Osteoblast (primary cell): ENCODE measurements at regions not wholly inside any gene's neighbourhood (a gene's known extent, or its start where the extent isn't known, plus 50 kb on each side); places are given as distances from the start of the nearest gene placed in this dataset.
A peak's percentile ranks its signal among the peaks of the same experiment; 100 is the strongest.

Experiments used
- DNase-seq: peaks from one replicate; pipeline ENCODE4 v3.0.0; 2011; ENCODE audit warnings: low spot score, mixed read lengths; ENCODE audit not compliant: insufficient read length; ENCODE audit errors: missing footprints
- H2AFZ ChIP-seq: 2 replicates; pipeline ENCODE4 v1.6.0; 2011; ENCODE audit warnings: mild to moderate bottlenecking, low read length
- H3K27ac ChIP-seq: 2 replicates; pipeline ENCODE4 v1.5.1; 2011; ENCODE audit warnings: mild to moderate bottlenecking, low read depth, low read length, moderate library complexity
- H3K27me3 ChIP-seq: 2 replicates; pipeline ENCODE4 v1.6.0; 2012; ENCODE audit warnings: mild to moderate bottlenecking, control low read depth, inconsistent platforms, low read length, moderate library complexity; ENCODE audit not compliant: insufficient read depth
- H3K36me3 ChIP-seq: 2 replicates; pipeline ENCODE4 v1.5.1; 2011; ENCODE audit warnings: mild to moderate bottlenecking, low read length, control low read depth, moderate library complexity; ENCODE audit not compliant: insufficient read depth
- H3K4me1 ChIP-seq: 2 replicates; pipeline ENCODE4 v1.5.1; 2011; ENCODE audit warnings: mild to moderate bottlenecking, low read length, control low read depth, moderate library complexity; ENCODE audit not compliant: insufficient read depth
- H3K4me2 ChIP-seq: 2 replicates; pipeline ENCODE4 v1.6.0; 2011; ENCODE audit warnings: mild to moderate bottlenecking, low read length; ENCODE audit not compliant: insufficient read depth
- H3K4me3 ChIP-seq: fragments of 200-600 bp; sonication (generic); 3 replicates; pipeline ENCODE4 v1.5.1; 2012; ENCODE audit warnings: mild to moderate bottlenecking, low read length, inconsistent platforms; ENCODE audit not compliant: insufficient read depth
- H3K79me2 ChIP-seq: 2 replicates; pipeline ENCODE4 v1.6.0; 2012; ENCODE audit warnings: mild to moderate bottlenecking, low read length, control low read depth, inconsistent platforms; ENCODE audit not compliant: insufficient read depth
- H3K9me3 ChIP-seq: 2 replicates; pipeline ENCODE4 v1.5.1; 2011; ENCODE audit warnings: low read depth, low read length, control low read depth
- H4K20me1 ChIP-seq: 2 replicates; pipeline ENCODE4 v1.6.0; 2012; ENCODE audit warnings: mild to moderate bottlenecking, low read length, control low read depth; ENCODE audit not compliant: insufficient read depth
- CTCF ChIP-seq: IDR thresholded peaks from 2 replicates; pipeline ENCODE4 v1.5.1; 2011; ENCODE audit warnings: mild to moderate bottlenecking, low read depth, low read length, moderate library complexity; ENCODE audit errors: extremely low read depth

DNA sequence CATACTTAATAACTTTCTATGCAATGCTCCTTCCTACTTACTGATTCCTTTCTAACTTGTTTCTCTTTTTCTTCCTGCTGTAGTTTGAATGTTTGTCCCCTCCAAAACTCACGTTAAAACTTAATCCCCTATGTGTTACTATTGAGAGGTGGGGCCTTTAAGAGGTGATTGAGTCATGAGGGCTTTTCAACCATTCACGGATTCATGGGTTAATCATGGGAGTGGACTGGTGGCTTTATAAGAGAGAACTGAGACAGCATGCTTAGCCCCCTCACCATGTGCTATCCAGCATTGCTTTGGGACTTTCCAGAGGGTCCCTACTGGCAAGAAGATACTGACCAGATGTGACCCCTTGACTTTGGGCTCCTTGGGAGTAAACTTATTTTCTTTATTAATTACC is 66.0 kb upstream of the TRIM9 start:
- peaks cover 11% of the 10 kb centered on the region for H3K27me3 ChIP-seq
- no peak for TF ChIP-seq CTCF
- no peak overlapping the region for H3K4me2 ChIP-seq
- H3K79me2 ChIP-seq: no peaks in the 10 kb centered on the region
- no peaks in the 10 kb centered on the region for H3K36me3 ChIP-seq
- H2AFZ ChIP-seq: no peak overlapping the region
- H3K4me3 ChIP-seq: no peak overlapping the region
- H4K20me1 ChIP-seq: no peaks in the 10 kb centered on the region
- H3K27ac ChIP-seq: no peak overlapping the region
- H3K4me1 ChIP-seq: no peaks in the 10 kb centered on the region
- no peak for DNase-seq
- H3K9me3 ChIP-seq: no peaks in the 10 kb centered on the region

DNA sequence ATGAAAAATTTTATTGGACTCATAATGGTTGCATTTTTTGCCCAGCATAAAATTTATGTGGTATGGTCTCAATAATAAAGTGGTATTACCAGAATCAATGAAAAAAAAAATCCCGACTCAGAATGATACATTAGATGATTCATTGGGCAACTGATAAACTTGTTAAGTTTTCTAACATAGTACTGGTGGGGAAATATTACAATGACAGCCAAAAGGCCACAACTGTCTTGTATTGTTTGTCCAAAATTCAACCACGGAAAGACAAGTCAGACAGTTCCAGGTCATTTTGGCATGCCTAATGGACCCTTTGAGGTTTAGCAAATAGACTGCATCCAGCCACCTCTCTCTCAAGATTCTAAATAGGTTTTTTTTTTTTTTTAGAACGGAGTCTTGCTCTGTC is 70.5 kb upstream of the TRIM9 start:
- Histone ChIP-seq H3K9me3 (no peaks in the 10 kb centered on the region), H4K20me1 (no peaks in the 10 kb centered on the region), H3K4me1 (peaks cover 3% of the 10 kb centered on the region), H3K27ac (no peak overlapping the region), H3K4me2 (no peak overlapping the region), H2AFZ (no peak overlapping the region), H3K4me3 (no peak overlapping the region), H3K36me3 (no peaks in the 10 kb centered on the region), H3K79me2 (no peaks in the 10 kb centered on the region), H3K27me3 (peaks cover 6% of the 10 kb centered on the region)
- TF ChIP-seq CTCF: no peak
- DNase-seq: no peak

GRCh38 chr14:51167587-51168214 is 72.3 kb upstream of the TMX1 start:
- Histone ChIP-seq H4K20me1 (no peaks in the 10 kb centered on the region), H3K4me2 (no peak overlapping the region), H3K4me3 (no peak overlapping the region), H3K27me3 (peaks cover 10% of the 10 kb centered on the region), H3K4me1 (peaks cover 3% of the 10 kb centered on the region), H3K36me3 (no peaks in the 10 kb centered on the region), H3K27ac (no peak overlapping the region), H2AFZ (no peak overlapping the region), H3K79me2 (no peaks in the 10 kb centered on the region), H3K9me3 (no peaks in the 10 kb centered on the region)
- peak; percentile 42 for DNase-seq
- TF ChIP-seq CTCF: no peak

DNA sequence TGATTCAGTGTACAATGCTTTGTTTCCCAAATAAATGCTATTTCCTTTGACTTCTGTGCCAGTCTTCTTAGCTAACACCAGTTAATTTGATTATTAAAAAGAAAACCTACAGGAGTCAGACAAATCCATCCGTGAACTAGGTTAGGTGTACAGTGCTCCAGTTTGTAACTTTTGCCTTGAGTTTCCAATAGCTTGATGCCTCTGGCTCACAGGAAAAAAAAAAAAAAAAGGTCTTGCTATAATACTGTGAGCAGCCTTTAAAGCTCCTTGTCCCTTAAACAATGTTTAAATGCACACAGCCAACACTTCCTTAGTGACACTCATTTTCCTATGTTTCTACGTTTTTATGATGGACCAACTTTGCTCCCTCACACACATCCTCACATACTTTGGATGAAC is 71.8 kb upstream of the TMX1 start:
- H2AFZ ChIP-seq: no peak overlapping the region
- H3K27ac ChIP-seq: no peak overlapping the region
- peaks cover 3% of the 10 kb centered on the region for H3K4me1 ChIP-seq
- H3K4me2 ChIP-seq: no peak overlapping the region
- no peaks in the 10 kb centered on the region for H4K20me1 ChIP-seq
- no peak overlapping the region for H3K4me3 ChIP-seq
- TF ChIP-seq CTCF: no peak
- no peaks in the 10 kb centered on the region for H3K36me3 ChIP-seq
- H3K27me3 ChIP-seq: peaks cover 14% of the 10 kb centered on the region
- no peaks in the 10 kb centered on the region for H3K9me3 ChIP-seq
- DNase-seq: no peak
- no peaks in the 10 kb centered on the region for H3K79me2 ChIP-seq
